ENCODE measurements at regions not wholly inside any gene's neighbourhood (a gene's known extent, or its start where the extent isn't known, plus 50 kb on each side); places are given as distances from the start of the nearest gene placed in this dataset.
A peak's percentile ranks its signal among the peaks of the same experiment; 100 is the strongest.

DNA sequence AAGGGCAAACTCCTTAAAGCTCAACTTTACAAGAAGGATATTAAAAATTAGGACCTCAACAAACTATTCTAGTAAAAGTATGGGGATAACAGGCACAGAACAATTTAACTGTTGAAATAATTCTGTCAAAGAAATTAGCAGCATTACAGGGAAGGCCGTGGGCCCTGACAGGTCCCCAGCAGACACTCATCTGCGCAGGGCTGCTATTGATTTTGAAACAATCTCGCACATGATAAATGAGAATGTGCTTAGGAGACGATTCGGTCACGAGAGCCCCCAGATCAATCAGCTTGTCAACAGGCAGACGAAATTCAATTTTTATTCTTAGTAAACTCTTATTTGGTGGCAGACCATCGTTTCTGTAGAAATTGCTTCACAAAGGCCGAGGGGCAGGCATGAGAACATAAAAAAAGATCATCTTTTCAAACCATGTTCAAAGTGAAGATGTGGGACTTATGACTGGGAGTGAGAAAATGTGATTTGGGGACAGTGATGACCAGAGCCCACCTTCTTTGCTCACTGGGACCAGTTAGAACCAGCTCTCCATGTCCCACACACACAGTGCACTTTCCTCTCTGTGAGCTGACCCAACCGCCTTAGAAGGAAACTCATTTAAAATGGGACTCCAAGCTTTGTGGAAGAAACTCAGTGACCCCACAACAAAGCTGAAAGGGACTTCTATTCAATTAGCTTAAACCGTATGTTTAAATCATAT, 654.5 kb downstream of the TOX3 start:
- Histone ChIP-seq H2AFZ (ENCODE audit: low read length, unreplicated experiment) (no peak overlapping the region), H3K27ac (ENCODE audit: low read depth, low read length) (no peak overlapping the region), H3K36me3 (ENCODE audit: insufficient read depth, low read length) (no peaks in the 10 kb centered on the region), H3K79me2 (ENCODE audit: control insufficient read depth, insufficient read depth, low read length, unreplicated experiment) (no peaks in the 10 kb centered on the region), H3K27me3 (ENCODE audit: insufficient read depth, low read length) (no peaks in the 10 kb centered on the region), H3K4me1 (ENCODE audit: control insufficient read depth, insufficient read depth, low read length, unreplicated experiment) (no peaks in the 10 kb centered on the region), H3K4me3 (ENCODE audit: low read depth, low read length) (no peak overlapping the region)

DNA sequence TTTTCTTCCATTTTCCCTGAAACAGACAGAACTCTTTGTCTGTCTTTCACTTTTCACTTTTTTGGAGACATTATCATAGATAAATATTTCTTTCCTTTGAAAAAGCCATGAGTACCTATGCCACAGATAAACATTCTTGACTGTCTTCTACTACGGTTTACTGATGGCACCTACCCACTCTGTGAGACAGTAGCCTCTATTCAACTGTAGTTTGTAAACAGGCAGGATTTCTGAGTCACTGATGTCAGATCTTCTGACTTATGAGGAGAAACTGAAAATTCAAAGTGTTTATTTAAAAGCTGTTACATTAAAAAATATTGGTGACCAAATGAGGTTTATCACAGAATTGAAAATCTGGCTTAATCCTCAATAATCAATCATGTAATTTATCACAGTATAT, 658.4 kb downstream of the TOX3 start:
- Histone ChIP-seq H3K27ac (ENCODE audit: low read depth, low read length) (no peak overlapping the region), H3K79me2 (ENCODE audit: control insufficient read depth, insufficient read depth, low read length, unreplicated experiment) (no peaks in the 10 kb centered on the region), H2AFZ (ENCODE audit: low read length, unreplicated experiment) (no peak overlapping the region), H3K4me3 (ENCODE audit: low read depth, low read length) (no peak overlapping the region), H3K27me3 (ENCODE audit: insufficient read depth, low read length) (no peaks in the 10 kb centered on the region), H3K36me3 (ENCODE audit: insufficient read depth, low read length) (no peaks in the 10 kb centered on the region), H3K4me1 (ENCODE audit: control insufficient read depth, insufficient read depth, low read length, unreplicated experiment) (no peaks in the 10 kb centered on the region)

DNA sequence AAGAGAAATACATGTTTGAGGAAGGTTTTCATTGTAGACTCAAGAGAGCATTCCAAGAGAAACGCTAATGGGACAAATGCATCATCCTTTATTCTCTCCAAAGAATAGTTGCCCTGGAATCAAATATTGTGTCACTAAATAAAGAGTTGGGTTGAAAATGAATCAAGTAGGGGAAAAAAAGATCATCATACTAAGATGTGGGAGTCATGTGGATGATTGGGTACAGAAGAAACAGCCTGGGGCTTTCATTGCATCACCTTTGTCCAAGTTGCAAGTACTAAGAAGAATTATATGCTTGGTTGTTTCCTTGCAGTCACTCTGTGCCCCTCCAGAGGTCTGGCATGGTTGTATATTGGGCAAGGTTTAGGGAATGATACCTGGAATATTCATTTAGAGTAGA, 658.9 kb downstream of the TOX3 start:
- Histone ChIP-seq H3K27ac (ENCODE audit: low read depth, low read length) (no peak overlapping the region), H2AFZ (ENCODE audit: low read length, unreplicated experiment) (no peak overlapping the region), H3K4me3 (ENCODE audit: low read depth, low read length) (no peak overlapping the region), H3K79me2 (ENCODE audit: control insufficient read depth, insufficient read depth, low read length, unreplicated experiment) (no peaks in the 10 kb centered on the region), H3K4me1 (ENCODE audit: control insufficient read depth, insufficient read depth, low read length, unreplicated experiment) (no peaks in the 10 kb centered on the region), H3K36me3 (ENCODE audit: insufficient read depth, low read length) (no peaks in the 10 kb centered on the region), H3K27me3 (ENCODE audit: insufficient read depth, low read length) (no peaks in the 10 kb centered on the region)

DNA sequence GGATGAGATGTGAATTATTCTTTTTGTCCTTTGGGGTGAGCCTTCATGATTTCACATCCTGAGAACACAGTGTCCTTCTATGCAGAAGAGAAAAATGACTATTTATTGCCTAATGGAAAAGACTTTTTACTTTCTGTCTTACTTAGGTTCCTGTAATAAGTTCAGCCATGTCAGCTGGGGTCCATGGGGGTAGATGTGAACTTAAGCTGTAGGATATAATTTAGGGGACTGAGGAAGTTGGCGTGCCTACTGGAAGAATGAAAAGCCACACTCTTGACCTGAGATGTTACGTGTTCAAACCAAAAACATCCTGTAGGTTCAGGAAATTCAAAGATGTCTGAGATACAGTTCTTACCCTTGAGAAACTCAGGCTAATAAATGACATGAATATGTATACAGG, 660.5 kb downstream of the TOX3 start:
- peaks cover 1% of the 10 kb centered on the region for H3K4me1 ChIP-seq (ENCODE audit: control insufficient read depth, insufficient read depth, low read length, unreplicated experiment)
- H3K27ac ChIP-seq (ENCODE audit: low read depth, low read length), result no peak overlapping the region
- H3K36me3 ChIP-seq (ENCODE audit: insufficient read depth, low read length), result no peaks in the 10 kb centered on the region
- H3K4me3 ChIP-seq (ENCODE audit: low read depth, low read length), result no peak overlapping the region
- H3K79me2 ChIP-seq (ENCODE audit: control insufficient read depth, insufficient read depth, low read length, unreplicated experiment), result no peaks in the 10 kb centered on the region
- no peak overlapping the region for H2AFZ ChIP-seq (ENCODE audit: low read length, unreplicated experiment)
- H3K27me3 ChIP-seq (ENCODE audit: insufficient read depth, low read length), result no peaks in the 10 kb centered on the region

DNA sequence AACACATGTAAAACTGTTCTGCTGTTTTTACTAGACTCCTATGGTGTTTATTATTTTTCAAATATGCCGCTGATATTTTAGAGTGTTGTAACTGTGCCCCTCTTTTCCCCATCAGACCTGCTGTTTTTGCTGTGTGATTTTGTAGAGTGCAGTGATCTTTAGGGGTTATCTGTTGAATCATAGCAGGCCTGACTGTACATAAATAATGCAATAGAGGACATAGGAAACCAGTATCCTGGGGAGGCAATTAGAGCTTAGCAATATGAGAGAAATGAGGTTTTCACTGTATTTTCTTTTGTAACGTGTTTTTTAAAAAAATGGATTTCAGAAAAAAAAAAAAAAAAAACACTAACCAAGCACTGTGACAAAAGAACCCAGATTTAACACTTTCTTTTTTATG, 662.2 kb downstream of the TOX3 start:
- Histone ChIP-seq H3K27me3 (ENCODE audit: insufficient read depth, low read length) (no peaks in the 10 kb centered on the region), H3K4me1 (ENCODE audit: control insufficient read depth, insufficient read depth, low read length, unreplicated experiment) (peaks cover 18% of the 10 kb centered on the region), H3K27ac (ENCODE audit: low read depth, low read length) (no peak overlapping the region), H3K4me3 (ENCODE audit: low read depth, low read length) (no peak overlapping the region), H3K36me3 (ENCODE audit: insufficient read depth, low read length) (no peaks in the 10 kb centered on the region), H2AFZ (ENCODE audit: low read length, unreplicated experiment) (no peak overlapping the region), H3K79me2 (ENCODE audit: control insufficient read depth, insufficient read depth, low read length, unreplicated experiment) (no peaks in the 10 kb centered on the region)

DNA sequence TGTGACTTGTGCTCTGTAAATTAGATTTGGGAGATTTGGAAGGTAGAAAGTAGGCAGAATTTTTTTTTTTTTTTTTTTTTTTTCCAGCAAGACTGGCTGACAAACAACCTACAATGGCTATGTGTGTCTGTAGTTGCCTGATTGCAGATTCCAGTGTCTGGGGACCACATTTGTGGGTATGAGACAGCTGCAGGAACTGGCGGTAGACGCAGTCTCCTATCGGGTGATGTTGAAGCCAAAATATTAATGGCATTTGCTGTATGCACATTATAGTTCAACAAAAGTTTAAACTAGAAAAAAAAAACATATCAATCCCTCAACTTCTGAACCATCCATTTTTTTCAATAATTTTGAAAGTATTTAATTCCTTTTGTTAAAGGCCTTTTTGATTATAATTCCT, 665.2 kb downstream of the TOX3 start:
- Histone ChIP-seq H3K27me3 (ENCODE audit: insufficient read depth, low read length) (no peaks in the 10 kb centered on the region), H3K27ac (ENCODE audit: low read depth, low read length) (no peak overlapping the region), H2AFZ (ENCODE audit: low read length, unreplicated experiment) (no peak overlapping the region), H3K4me3 (ENCODE audit: low read depth, low read length) (no peak overlapping the region), H3K79me2 (ENCODE audit: control insufficient read depth, insufficient read depth, low read length, unreplicated experiment) (no peaks in the 10 kb centered on the region), H3K36me3 (ENCODE audit: insufficient read depth, low read length) (no peaks in the 10 kb centered on the region), H3K4me1 (ENCODE audit: control insufficient read depth, insufficient read depth, low read length, unreplicated experiment) (peaks cover 18% of the 10 kb centered on the region)

DNA sequence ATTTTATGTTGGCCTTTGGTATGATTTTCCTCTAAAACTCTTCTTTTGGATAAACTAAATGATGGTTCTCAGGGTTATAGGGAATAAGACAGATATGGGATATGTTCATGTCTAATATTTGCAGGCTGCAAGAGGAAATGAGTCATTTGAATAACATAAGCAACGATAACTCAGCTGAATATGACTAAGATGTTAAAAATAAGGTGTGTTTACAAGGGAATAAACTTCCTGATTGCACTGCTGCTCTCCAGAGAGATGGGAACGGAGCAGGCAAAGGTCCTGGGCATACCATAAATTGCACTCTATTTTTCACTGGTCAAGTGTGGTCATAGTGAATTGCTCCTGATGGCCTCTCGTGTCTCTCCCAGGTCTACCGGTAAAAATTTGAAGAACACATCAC, 666.2 kb downstream of the TOX3 start:
- no peak overlapping the region for H2AFZ ChIP-seq (ENCODE audit: low read length, unreplicated experiment)
- H3K4me3 ChIP-seq (ENCODE audit: low read depth, low read length), result no peak overlapping the region
- no peaks in the 10 kb centered on the region for H3K27me3 ChIP-seq (ENCODE audit: insufficient read depth, low read length)
- H3K36me3 ChIP-seq (ENCODE audit: insufficient read depth, low read length), result no peaks in the 10 kb centered on the region
- H3K79me2 ChIP-seq (ENCODE audit: control insufficient read depth, insufficient read depth, low read length, unreplicated experiment), result no peaks in the 10 kb centered on the region
- H3K4me1 ChIP-seq (ENCODE audit: control insufficient read depth, insufficient read depth, low read length, unreplicated experiment), result peaks cover 18% of the 10 kb centered on the region
- H3K27ac ChIP-seq (ENCODE audit: low read depth, low read length), result peak overlapping the region; percentile 59

DNA sequence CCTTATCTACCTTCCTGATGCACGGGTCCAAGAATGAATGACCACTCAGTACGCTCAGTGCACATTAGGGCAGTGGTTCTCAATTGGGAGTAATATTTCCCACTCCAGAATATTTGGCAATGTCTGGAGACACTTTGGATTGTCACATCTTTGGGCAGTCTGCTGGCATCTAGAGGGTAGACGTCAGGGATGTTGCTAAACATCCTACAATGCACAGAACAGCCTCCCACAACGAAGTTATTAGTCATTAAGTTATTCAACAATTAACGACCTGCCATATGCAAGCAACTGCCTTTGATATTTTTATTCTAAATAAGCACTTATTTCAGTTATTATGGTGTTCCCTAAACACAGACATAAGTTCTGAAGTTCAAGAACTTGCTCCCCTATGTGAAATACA, 669.3 kb downstream of the TOX3 start:
- Histone ChIP-seq H2AFZ (ENCODE audit: low read length, unreplicated experiment) (no peak overlapping the region), H3K27me3 (ENCODE audit: insufficient read depth, low read length) (0 out of 2 replicates have a peak, but pooled peaks cover 2% of the 10 kb centered on the region), H3K4me1 (ENCODE audit: control insufficient read depth, insufficient read depth, low read length, unreplicated experiment) (peaks cover 18% of the 10 kb centered on the region), H3K36me3 (ENCODE audit: insufficient read depth, low read length) (no peaks in the 10 kb centered on the region), H3K4me3 (ENCODE audit: low read depth, low read length) (no peak overlapping the region), H3K79me2 (ENCODE audit: control insufficient read depth, insufficient read depth, low read length, unreplicated experiment) (no peaks in the 10 kb centered on the region), H3K27ac (ENCODE audit: low read depth, low read length) (no peak overlapping the region)

DNA sequence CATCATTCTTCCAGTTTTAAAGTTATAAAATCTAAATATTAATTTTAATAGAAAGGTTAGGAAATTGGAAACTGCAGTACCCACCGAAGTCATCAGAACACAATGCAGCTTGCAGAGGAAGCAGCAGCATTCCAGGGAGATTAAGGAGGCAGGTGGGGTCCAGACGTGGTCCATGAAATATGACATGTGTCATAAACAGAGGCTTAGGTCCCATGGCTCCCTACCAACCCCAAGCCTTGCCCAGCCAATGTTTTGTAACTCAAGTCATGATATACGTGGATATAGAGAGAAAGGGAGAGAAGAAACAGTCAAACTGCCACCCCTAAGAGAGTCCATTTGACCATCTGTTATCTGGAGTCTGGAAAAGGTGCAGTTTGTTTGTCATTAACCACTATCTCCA, 670.0 kb downstream of the TOX3 start:
- H3K4me3 ChIP-seq (ENCODE audit: low read depth, low read length), result no peak overlapping the region
- H2AFZ ChIP-seq (ENCODE audit: low read length, unreplicated experiment), result no peak overlapping the region
- H3K79me2 ChIP-seq (ENCODE audit: control insufficient read depth, insufficient read depth, low read length, unreplicated experiment), result no peaks in the 10 kb centered on the region
- H3K27me3 ChIP-seq (ENCODE audit: insufficient read depth, low read length), result 0 out of 2 replicates have a peak, but pooled peaks cover 2% of the 10 kb centered on the region
- no peaks in the 10 kb centered on the region for H3K36me3 ChIP-seq (ENCODE audit: insufficient read depth, low read length)
- H3K27ac ChIP-seq (ENCODE audit: low read depth, low read length), result no peak overlapping the region
- peaks cover 18% of the 10 kb centered on the region for H3K4me1 ChIP-seq (ENCODE audit: control insufficient read depth, insufficient read depth, low read length, unreplicated experiment)

DNA sequence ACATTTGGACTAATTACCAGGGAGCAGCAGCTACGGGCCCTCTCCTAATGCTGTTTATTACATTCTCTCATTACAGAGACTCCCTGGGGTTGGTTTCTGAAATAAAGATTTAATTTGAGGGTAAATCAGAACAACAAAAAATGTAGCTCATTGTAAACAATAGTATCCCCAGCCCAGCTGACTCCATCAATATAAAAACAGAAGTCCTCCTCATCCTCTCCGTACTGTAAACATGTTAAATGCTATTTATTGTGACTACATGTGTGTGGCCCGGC, 670.4 kb downstream of the TOX3 start:
- H3K79me2 ChIP-seq (ENCODE audit: control insufficient read depth, insufficient read depth, low read length, unreplicated experiment), result no peaks in the 10 kb centered on the region
- H3K27ac ChIP-seq (ENCODE audit: low read depth, low read length), result no peak overlapping the region
- no peaks in the 10 kb centered on the region for H3K36me3 ChIP-seq (ENCODE audit: insufficient read depth, low read length)
- peaks cover 17% of the 10 kb centered on the region for H3K4me1 ChIP-seq (ENCODE audit: control insufficient read depth, insufficient read depth, low read length, unreplicated experiment)
- 0 out of 2 replicates have a peak, but pooled peaks cover 2% of the 10 kb centered on the region for H3K27me3 ChIP-seq (ENCODE audit: insufficient read depth, low read length)
- no peak overlapping the region for H3K4me3 ChIP-seq (ENCODE audit: low read depth, low read length)
- H2AFZ ChIP-seq (ENCODE audit: low read length, unreplicated experiment), result no peak overlapping the region

DNA sequence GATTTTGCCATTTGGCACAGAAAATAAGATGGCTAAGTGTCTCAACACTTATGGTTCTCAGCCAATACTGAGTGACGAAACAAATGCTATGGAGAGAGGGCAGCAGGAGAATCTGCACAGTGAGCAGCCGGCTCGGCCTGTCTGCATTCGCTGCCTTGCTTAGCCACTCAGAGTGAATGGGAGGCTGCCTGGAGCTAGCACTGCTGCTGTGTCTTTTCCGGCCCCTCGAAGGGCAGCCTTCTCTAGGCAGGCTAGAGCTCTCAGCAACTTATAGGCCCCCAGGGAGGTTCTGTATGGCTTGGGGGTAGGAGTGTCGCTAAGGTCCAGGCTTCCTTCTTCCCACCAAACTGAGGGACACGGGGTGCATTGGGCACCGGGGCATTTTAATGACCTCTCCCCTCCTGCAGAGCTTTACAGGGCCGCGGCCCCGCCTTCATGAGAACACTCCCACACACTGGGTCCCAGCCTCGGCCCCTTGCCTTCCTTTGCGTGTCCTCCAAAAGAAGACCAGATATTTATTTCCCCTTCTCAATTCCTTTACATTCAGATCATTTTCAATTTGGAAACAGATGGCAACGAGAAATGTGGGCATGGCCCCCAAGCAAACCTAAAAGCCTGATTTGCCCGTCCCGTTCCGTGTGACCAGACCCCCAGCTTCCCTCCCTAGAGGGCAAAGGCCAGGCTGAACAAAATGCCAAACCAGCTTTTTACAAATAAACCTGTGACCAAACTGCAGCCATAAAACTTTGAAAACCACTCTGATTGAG, 670.9 kb downstream of the TOX3 start:
- H3K79me2 ChIP-seq (ENCODE audit: control insufficient read depth, insufficient read depth, low read length, unreplicated experiment), result no peaks in the 10 kb centered on the region
- H3K27me3 ChIP-seq (ENCODE audit: insufficient read depth, low read length), result 0 out of 2 replicates have a peak, but pooled peaks cover 2% of the 10 kb centered on the region
- no peak overlapping the region for H2AFZ ChIP-seq (ENCODE audit: low read length, unreplicated experiment)
- no peak overlapping the region for H3K4me3 ChIP-seq (ENCODE audit: low read depth, low read length)
- H3K27ac ChIP-seq (ENCODE audit: low read depth, low read length), result no peak overlapping the region
- H3K36me3 ChIP-seq (ENCODE audit: insufficient read depth, low read length), result no peaks in the 10 kb centered on the region
- peaks cover 12% of the 10 kb centered on the region for H3K4me1 ChIP-seq (ENCODE audit: control insufficient read depth, insufficient read depth, low read length, unreplicated experiment)
